Colonic mucosa (tissue), 4 donors: ENCODE measurements at regions not wholly inside any gene's neighbourhood (a gene's known extent, or its start where the extent isn't known, plus 50 kb on each side); places are given as distances from the start of the nearest gene placed in this dataset.

ENCODE experiments used
- DNase-seq: peaks from one replicate; pipeline ENCODE4 v3.0.0-alpha.2; 2020
- H3K27ac ChIP-seq: fragments of 200-600 bp; one replicate; pipeline ENCODE4 v1.8.0; 2021
- H3K27me3 ChIP-seq: fragments of 200-600 bp; one replicate; pipeline ENCODE4 v1.8.0; 2021
- H3K36me3 ChIP-seq: fragments of 200-600 bp; one replicate; pipeline ENCODE4 v1.8.0; 2021
- H3K4me1 ChIP-seq: fragments of 200-600 bp; one replicate; pipeline ENCODE4 v1.8.0; 2021; ENCODE audit warnings: mild to moderate bottlenecking
- H3K4me3 ChIP-seq: fragments of 200-600 bp; one replicate; pipeline ENCODE4 v1.8.0; 2021
- H3K9ac ChIP-seq, 2 donors: one replicate each; pipeline ENCODE4 v1.7.0; 2013; ENCODE audit warnings: control low read depth in 2 of 2, low read depth in 2 of 2, low read length in 2 of 2
- H3K9me3 ChIP-seq: fragments of 200-600 bp; one replicate; pipeline ENCODE4 v1.8.0; 2021
- intact Hi-C: fragments of 100-400 bp; cut with DNase I; formaldehyde crosslinking; loops from one replicate; pipeline ENCODE4 v1.14.1; 2022
- TF ChIP-seq, protein P1 (sequence below): fragments of 200-600 bp; IDR thresholded peaks from one replicate; pipeline ENCODE4 v1.8.0; 2022; ENCODE audit warnings: antibody characterized with exemption, mild to moderate bottlenecking
- donor health status: healthy.
- donor health status: DM: no; HTN: no; CAD: no.
- donor health status: DM: no; HTN: no; CAD: no.

DNA sequence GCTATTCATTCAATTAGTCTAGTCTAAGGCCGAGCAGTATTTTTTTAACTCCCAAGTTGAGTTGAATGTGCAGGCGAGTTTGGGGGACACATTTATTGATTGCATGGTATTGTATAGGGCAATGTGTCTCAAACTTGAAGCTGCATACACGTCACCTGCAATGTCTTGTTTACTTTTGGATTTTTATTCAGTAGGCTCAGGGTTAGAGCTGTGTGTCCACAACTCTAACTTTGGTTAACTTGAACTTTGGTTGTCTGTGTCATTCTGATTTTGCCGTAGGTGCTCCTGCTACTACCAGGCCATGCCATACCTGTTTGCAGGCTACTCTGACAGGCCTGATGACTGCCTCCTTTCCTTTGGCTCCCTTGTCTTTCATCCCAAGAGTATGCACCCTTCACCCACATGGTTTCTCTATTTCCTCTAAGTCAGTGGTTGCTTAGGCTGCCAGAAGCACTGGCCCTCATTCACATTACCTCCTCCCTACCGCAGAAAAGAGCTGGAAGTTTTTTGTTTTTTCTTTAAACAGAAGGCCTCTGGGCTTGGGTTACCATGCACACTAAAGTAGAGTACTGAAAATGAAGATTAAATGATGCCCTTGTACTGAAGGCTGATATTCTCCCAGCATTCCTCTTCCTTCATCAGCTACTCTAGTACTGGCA, 219.4 kb upstream of the SPOPL start:
- Histone ChIP-seq H3K27ac (no peak overlapping the region), H3K36me3 (no peaks in the 10 kb centered on the region), H3K9ac (no peak overlapping the region), H3K27me3 (no peaks in the 10 kb centered on the region), H3K9me3 (no peaks in the 10 kb centered on the region), H3K4me1 (no peaks in the 10 kb centered on the region), H3K4me3 (no peak overlapping the region)
- DNase-seq: no peak
- intact Hi-C loops: no loop called here
- TF ChIP-seq, protein P1, sequence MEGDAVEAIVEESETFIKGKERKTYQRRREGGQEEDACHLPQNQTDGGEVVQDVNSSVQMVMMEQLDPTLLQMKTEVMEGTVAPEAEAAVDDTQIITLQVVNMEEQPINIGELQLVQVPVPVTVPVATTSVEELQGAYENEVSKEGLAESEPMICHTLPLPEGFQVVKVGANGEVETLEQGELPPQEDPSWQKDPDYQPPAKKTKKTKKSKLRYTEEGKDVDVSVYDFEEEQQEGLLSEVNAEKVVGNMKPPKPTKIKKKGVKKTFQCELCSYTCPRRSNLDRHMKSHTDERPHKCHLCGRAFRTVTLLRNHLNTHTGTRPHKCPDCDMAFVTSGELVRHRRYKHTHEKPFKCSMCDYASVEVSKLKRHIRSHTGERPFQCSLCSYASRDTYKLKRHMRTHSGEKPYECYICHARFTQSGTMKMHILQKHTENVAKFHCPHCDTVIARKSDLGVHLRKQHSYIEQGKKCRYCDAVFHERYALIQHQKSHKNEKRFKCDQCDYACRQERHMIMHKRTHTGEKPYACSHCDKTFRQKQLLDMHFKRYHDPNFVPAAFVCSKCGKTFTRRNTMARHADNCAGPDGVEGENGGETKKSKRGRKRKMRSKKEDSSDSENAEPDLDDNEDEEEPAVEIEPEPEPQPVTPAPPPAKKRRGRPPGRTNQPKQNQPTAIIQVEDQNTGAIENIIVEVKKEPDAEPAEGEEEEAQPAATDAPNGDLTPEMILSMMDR: no peak

DNA sequence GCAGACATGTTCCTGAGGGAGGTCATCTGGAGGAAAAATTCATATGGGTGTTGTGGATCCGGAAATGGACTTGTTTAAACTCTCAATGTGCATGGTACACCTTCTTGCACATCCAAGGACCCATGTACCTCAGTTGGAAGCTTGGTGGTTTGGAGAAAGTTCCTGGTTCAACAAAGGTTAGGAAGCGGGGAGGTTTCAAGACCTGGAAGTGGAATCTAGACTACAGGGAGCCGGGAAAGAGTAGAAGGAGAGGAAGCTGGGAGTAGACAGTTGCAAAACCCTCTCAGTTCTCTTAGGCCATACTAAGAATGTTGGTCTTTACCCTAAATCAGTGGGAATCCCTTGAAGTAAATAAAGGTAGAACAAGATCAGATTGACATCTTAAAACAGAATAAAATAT, 209.8 kb upstream of the SPOPL start:
- TF ChIP-seq, protein P1: no peak
- no peak overlapping the region for H3K9ac ChIP-seq
- no peaks in the 10 kb centered on the region for H3K9me3 ChIP-seq
- no peaks in the 10 kb centered on the region for H3K27me3 ChIP-seq
- no peaks in the 10 kb centered on the region for H3K4me1 ChIP-seq
- no peaks in the 10 kb centered on the region for H3K36me3 ChIP-seq
- DNase-seq: no peak
- intact Hi-C loops: no loop called here
- H3K4me3 ChIP-seq: no peak overlapping the region
- no peak overlapping the region for H3K27ac ChIP-seq

DNA sequence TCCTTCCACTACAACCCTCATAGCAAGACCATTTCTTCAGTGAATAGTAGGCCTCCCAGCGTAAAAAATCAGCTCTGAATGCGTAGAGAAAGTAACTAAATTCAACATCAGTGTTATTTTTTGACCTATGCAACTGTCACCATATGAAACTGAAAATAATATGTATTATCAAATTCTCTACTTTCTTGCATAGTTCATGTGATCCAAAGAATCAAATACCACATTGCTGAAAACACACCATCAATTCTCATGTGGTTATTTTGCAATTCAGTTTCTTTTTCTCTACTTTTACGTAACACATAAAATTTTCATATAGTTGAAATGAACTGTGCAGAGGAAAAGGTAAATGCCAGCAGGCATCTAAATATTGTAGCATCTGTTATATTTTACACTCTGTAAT, 208.5 kb upstream of the SPOPL start:
- DNase-seq: no peak
- Histone ChIP-seq H3K27ac (no peak overlapping the region), H3K9ac (no peak overlapping the region), H3K4me1 (no peaks in the 10 kb centered on the region), H3K27me3 (no peaks in the 10 kb centered on the region), H3K4me3 (no peak overlapping the region), H3K36me3 (no peaks in the 10 kb centered on the region), H3K9me3 (no peaks in the 10 kb centered on the region)
- intact Hi-C loops: no loop called here
- TF ChIP-seq, protein P1: no peak

DNA sequence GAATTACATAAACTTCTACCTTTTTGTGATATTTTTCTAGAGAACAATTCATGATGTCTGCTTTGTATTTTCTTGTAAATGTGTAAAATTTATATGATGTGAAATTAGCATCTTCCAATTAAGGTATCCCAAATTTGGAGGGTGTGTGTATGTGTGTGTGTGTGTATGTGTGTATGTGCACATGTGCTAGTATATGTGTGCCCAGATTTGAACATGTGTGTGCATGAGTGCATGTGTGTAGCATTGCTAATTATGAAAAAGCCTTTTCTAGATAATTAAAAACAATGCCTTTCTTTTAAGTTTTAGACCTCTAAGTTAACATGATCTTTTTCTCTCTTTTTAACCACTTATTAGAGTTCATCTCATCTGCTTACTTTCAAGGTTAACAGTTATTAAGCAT, 208.0 kb upstream of the SPOPL start:
- no peaks in the 10 kb centered on the region for H3K4me1 ChIP-seq
- H3K27ac ChIP-seq: no peak overlapping the region
- intact Hi-C loops: no loop called here
- H3K36me3 ChIP-seq: no peaks in the 10 kb centered on the region
- DNase-seq: no peak
- no peaks in the 10 kb centered on the region for H3K9me3 ChIP-seq
- TF ChIP-seq, protein P1: no peak
- no peaks in the 10 kb centered on the region for H3K27me3 ChIP-seq
- no peak overlapping the region for H3K4me3 ChIP-seq
- H3K9ac ChIP-seq: no peak overlapping the region

DNA sequence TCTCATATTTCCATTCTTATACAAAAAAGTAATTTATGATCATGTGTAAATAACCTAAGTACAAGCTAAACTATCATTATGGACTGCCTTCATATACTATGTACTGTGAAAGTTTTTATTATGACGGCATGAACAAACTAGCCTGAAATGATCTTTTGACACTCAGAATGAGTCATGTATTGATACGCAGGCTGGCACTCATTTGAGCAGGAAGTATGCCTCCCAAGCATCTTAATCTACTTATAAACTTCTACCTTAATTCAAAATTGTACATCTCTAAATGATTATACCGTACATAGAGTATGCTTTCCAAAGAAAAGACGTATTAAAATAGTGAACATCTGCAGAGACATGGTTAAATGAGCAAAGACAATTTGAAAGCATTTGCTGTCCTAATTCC, 207.1 kb upstream of the SPOPL start:
- Histone ChIP-seq H3K36me3 (no peaks in the 10 kb centered on the region), H3K9ac (no peak overlapping the region), H3K9me3 (no peaks in the 10 kb centered on the region), H3K4me1 (no peaks in the 10 kb centered on the region), H3K27ac (no peak overlapping the region), H3K4me3 (no peak overlapping the region), H3K27me3 (no peaks in the 10 kb centered on the region)
- DNase-seq: no peak
- intact Hi-C loops: no loop called here
- TF ChIP-seq, protein P1: no peak
